Spleen (tissue), 7 donors: ENCODE measurements at regions not wholly inside any gene's neighbourhood (a gene's known extent, or its start where the extent isn't known, plus 50 kb on each side); places are given as distances from the start of the nearest gene placed in this dataset.

Source experiments
- CTCF ChIP-seq, 11 experiments: fragments of 200-600 bp in 7 of 11; fragments of 450-650 bp in 4 of 11; sonication (generic) in 4 of 11; IDR thresholded peaks in 8 of 11; conservative IDR thresholded peaks in 3 of 11; 1 replicate in 7 of 11; 2 replicates in 4 of 11; pipeline versions ENCODE4 v1.4.0 to v1.8.0; 2016 to 2021; ENCODE audit warnings: antibody characterized with exemption in 11 of 11, inconsistent platforms in 4 of 11, mild to moderate bottlenecking in 1 of 11
- POLR2A ChIP-seq, 3 donors: fragments of 450-650 bp; IDR thresholded peaks; one replicate each; pipeline ENCODE4 v1.5.1; 2017; ENCODE audit warnings: antibody characterized with exemption in 3 of 3, mild to moderate bottlenecking in 1 of 3
- POLR2AphosphoS5 ChIP-seq, 3 donors: sonication (generic); formaldehyde crosslinking; IDR thresholded peaks; one replicate each; pipeline ENCODE4 v1.5.1; 2017; ENCODE audit warnings: antibody characterized with exemption in 3 of 3
- donor health status: DM: no; HTN: no; CAD: no; lungs with moderate emphysema.
- donor health status: DM: no; HTN: no; CAD: no.
- donor health status: DM: no; HTN: no; CAD: no.

GRCh38 chr2:145723872-145724271, 1204.0 kb upstream of the ZEB2 start:
- TF ChIP-seq CTCF (IDR thresholded peaks at IDR 0.05 in 8 of 11, conservative IDR thresholded peaks at IDR 0.05 in 3 of 11) (no peak), POLR2A (IDR thresholded peaks at IDR 0.05) (no peak), POLR2AphosphoS5 (IDR thresholded peaks at IDR 0.05) (no peak)
